Renal pelvis (tissue), 1 donor: ENCODE measurements at regions not wholly inside any gene's neighbourhood (a gene's known extent, or its start where the extent isn't known, plus 50 kb on each side); places are given as distances from the start of the nearest gene placed in this dataset.
"Not testable (repeated sequence)": the region's sequence is repeated elsewhere in the genome, so short reads cannot be mapped to it uniquely, and the experiment has no call there.

Experiments used
- DNase-seq: peaks from one replicate; pipeline ENCODE4 v3.0.0-alpha.2; 2013

GRCh38 chr14:103186909-103187586 is 63.8 kb downstream of the TNFAIP2 start:
- DNase-seq = no peak

GRCh38 chr14:103187911-103188310 is 64.7 kb downstream of the TNFAIP2 start:
- no peak for DNase-seq

- DNase-seq = no peak
Measured at GRCh38 chr14:103188810-103189480, 65.7 kb downstream of the TNFAIP2 start.

GRCh38 chr14:103189481-103190470 is 66.5 kb downstream of the TNFAIP2 start:
- no peak for DNase-seq

GRCh38 chr14:103190741-103191140 is 67.5 kb downstream of the TNFAIP2 start:
- DNase-seq = no peak

GRCh38 chr14:103191844-103192243 is 68.6 kb downstream of the TNFAIP2 start:
- DNase-seq = no peak

GRCh38 chr14:103192246-103192840 is 69.1 kb downstream of the TNFAIP2 start:
- DNase-seq = no peak

DNA sequence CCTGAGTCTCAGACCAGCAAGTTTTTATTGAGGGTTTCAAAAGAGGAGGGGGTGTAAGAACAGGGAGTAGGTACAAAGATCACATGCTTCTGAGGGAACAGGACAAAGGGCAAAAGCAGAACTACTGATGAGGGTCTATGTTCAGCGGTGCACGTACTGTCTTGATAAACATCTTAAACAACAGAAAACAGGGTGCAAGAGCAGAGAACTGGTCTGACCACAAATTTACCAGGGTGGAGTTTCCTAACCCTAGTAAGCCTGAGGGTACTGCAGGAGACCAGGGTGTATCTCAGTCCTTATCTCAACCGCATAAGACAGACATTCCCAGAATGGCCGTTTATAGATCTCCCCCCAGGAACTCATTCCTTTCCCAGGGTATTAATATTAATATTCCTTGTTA is 69.6 kb downstream of the TNFAIP2 start:
- not testable (repeated sequence) for DNase-seq

- DNase-seq = not testable (repeated sequence)
Measured at GRCh38 chr14:103193491-103193890, 70.2 kb downstream of the TNFAIP2 start.

DNA sequence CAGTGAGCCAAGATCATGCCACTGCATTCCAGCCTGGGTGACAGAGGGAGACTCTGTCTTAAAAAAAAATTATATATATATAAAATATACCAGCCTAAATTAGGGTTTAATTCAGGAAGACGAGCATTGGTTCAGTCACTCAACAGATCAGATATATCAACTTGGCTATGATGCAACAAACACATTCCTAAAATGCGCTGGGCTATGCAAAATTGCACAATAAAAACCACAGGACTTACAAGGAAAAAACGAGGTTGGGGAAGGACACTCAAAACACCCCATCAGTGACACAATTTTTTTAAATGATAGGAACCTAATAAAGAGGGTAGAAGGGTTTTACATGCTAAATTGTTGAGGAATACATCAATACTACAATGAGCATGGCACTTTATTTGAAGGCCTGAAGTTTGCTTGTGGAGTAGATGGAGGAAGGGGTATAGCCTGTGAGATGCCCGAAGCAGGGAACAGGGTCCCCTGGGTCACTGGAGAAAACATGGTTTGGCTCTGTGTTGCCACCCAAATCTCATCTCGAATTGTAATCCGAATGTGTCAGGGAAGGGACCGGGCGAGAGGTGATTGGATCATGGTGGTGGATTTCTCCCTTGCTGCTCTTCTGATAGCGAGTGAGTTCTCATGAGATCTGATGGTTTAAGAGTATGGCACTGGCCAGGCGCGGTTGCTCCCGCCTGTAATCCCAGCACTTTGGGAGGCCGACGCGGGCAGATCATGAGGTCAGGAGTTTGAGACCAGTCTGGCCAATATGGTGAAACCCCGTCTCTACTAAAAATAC is 71.2 kb downstream of the TNFAIP2 start:
- DNase-seq = no peak

GRCh38 chr14:103195828-103196615 is 72.8 kb downstream of the TNFAIP2 start:
- no peak for DNase-seq

DNA sequence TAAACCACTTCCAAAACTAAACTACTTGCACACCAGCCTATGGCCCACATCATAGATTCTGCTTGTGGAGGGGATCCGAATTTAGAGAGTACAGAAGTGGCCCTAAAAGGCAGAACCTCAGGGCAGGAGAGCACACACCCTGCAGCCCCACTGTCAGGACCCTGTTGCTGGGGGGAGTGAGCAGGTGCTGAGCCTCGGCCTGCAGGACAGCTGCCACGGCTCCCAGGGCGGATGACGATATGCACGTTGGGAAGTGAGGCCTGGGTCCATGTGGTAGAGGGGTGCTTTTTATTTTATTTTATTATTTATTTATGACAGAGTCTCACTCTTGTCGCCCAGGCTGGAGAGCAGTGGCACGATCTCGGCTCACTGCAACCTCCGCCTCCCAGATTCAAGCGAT is 73.5 kb downstream of the TNFAIP2 start:
- DNase-seq = no peak

- peak; percentile 77 for DNase-seq
Measured at GRCh38 chr14:103198131-103199105, 75.2 kb downstream of the TNFAIP2 start.

DNA sequence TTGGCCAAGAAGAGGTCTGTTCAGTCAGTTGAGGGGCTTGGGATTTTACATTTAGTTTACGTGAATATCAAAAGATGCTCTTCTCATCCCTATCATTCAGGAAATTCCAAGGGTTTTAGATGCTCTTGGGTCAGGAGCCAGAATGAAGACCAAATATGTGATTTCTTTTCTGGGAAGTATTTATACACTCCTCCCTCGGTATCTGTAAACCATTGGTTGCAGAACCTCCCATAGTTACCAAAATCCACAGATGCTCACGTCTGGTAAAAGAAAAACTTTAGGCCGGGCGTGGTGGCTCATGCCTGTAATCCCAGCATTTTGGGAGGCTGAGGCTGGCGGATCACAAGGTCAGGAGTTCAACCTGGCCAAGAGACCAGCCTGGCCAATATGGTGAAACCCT is 75.9 kb downstream of the TNFAIP2 start:
- DNase-seq = no peak

GRCh38 chr14:103201801-103202200 is 78.5 kb downstream of the TNFAIP2 start:
- no peak for DNase-seq

- DNase-seq = no peak
Measured at GRCh38 chr14:103204852-103205540, 81.7 kb downstream of the TNFAIP2 start.

GRCh38 chr14:103205541-103205906 is 82.3 kb downstream of the TNFAIP2 start:
- DNase-seq = no peak

DNA sequence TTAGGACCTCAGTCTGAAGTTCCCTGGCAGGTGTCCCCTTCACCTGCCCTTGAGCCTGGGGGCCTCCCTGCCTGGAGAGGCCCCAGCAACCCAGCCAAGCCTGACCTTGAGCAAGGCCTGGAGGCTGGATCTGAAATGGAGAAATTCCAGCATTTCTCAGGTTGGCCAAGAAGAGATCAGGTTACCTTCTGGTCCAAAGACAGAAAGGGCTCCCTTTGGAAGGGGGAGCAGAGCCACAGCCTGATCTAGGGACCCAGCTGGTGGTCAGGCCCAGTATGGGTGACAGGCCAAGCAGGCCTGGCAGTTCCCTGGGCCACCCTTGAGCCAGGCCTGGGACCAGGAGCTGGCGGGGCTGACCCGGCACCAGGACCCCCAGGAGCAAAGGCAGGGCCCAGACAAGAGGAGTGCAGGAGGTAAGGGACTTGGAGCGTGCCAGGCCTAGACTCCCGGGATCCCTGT is 82.8 kb downstream of the TNFAIP2 start:
- no peak for DNase-seq
